Brain pericyte (primary cell): ENCODE measurements at regions not wholly inside any gene's neighbourhood (a gene's known extent, or its start where the extent isn't known, plus 50 kb on each side); places are given as distances from the start of the nearest gene placed in this dataset.
"Not testable (repeated sequence)": the region's sequence is repeated elsewhere in the genome, so short reads cannot be mapped to it uniquely, and the experiment has no call there.

Experiments used
- DNase-seq: peaks from one replicate; pipeline ENCODE4 v3.0.0-alpha.2; 2012; ENCODE audit warnings: low read depth, low spot score

DNA sequence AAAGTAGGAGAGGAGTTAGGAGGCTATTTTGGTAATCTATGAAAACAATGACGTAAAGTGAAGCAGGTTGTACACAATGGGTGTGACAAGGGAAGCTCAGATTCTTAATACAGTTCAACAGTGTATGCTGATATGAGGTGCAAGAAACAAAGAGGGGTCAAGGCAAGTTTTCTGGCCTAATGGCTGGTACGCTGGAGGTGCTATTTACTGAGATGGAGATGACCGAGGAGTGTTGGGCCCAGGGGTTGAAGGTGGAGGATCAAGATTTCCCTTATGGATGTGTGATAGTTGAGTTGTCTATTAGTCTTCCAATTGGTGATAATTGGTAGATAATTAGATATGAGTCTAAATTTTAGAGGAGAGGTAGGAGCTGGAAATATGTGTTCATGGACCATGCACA, 194.0 kb downstream of the FOXD4L6 start:
- not testable (repeated sequence) for DNase-seq

GRCh38 chr9:40930426-40930825, 198.1 kb downstream of the FOXD4L6 start:
- DNase-seq: not testable (repeated sequence)

GRCh38 chr9:40929488-40929845, 199.0 kb downstream of the FOXD4L6 start:
- DNase-seq: not testable (repeated sequence)

GRCh38 chr9:40928803-40929487, 199.5 kb downstream of the FOXD4L6 start:
- no peak for DNase-seq

DNA sequence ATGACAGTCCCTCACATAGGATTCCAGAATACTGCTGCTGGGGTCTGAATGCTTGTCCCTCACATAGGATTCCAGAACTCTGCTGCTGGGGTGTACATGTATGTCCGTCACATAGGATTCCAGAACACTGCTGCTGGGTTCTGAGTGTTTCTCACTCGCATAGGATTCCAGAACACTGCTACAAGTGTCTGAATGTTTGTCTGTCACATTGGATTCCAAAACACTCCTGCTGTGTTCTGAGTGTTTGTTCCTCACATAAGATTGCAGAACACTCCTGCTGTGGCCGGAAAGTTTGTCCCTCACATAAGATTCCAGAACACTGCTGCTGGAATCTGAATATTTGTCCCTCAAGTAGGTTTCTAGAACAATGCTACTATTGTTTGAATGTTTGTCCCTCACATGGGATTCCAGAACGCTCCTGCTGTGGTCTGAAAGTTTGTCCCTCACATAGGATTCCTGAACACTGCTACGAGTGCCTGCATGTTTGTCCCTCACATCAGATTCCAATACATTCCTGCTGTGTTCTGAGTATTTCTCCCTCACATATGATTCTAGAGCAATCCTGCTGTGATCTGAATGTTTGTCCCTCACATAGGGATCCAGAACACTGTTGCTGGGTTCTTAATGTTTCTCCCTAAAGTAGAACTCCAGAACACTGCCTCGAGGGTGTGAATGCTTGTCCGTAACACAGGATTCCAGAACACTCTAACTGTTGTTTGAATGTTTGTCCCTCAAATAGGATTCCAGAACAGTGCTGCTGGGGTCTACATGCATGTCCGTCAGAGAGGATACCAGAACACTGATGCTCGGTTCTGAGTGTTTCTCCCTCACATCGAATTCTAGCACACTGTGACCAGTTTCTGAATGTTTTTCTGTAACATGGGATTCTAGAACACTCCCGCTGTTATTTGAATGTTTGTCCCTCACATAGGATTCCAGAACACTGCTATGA, 200.4 kb downstream of the FOXD4L6 start:
- DNase-seq: no peak

GRCh38 chr9:40927260-40927631, 201.2 kb downstream of the FOXD4L6 start:
- no peak for DNase-seq

DNA sequence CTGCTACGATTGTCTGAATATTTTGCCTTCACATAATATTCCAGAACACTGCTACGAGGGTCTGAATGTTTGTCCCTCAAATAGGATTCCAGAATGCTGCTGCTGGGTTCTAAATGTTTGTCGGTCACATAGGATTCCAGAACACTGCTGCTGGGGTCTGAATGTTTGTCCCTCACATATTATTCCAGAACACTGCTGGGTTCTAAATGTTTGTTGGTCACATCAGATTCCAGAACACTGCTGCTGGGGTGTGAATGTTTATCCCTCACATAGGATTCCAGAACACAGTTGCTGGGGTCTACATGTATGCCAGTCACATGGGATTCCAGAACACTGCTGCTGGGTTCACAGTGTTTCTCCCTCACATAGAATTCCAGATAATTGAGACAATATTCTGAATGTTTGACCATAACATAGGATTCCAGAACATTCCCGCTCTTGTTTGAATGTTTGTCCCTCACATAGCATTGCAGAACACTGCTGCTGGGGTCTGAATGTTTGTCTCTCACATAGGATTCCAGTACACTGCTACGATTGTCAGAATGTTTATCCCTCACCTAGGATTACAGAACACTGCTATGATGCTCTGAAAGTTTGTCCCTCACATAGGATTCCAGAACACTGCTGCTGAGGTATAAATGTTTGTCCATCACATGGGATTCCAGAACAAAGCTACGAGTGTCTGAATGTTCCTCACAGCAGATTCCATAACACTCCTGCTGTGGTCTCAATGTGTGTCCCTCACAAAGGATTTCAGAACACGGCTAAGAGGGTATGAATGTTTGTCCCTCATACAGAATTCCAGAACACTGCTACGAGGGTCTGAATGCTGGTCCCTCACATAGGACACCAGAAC, 201.8 kb downstream of the FOXD4L6 start:
- DNase-seq: no peak

- DNase-seq: no peak
Observed at GRCh38 chr9:40925149-40925548, 203.3 kb downstream of the FOXD4L6 start.

DNA sequence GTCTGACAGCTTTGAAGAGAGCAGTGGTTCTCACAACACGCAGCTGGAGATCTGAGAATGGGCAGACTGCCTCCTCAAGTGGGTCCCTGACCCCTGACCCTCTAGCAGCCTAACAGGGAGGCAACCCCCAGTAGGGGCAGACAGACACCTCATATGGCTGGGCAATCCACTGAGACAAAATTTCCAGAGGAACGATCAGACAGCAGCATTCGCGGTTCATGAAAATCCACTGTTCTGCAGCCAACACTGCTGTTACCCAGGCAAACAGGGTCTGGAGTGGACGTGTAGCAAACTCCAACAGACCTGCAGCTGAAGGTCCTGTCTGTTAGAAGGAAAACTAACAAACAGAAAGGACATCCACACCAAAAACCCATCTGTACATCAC, 212.1 kb downstream of the FOXD4L6 start:
- DNase-seq: not testable (repeated sequence)

DNA sequence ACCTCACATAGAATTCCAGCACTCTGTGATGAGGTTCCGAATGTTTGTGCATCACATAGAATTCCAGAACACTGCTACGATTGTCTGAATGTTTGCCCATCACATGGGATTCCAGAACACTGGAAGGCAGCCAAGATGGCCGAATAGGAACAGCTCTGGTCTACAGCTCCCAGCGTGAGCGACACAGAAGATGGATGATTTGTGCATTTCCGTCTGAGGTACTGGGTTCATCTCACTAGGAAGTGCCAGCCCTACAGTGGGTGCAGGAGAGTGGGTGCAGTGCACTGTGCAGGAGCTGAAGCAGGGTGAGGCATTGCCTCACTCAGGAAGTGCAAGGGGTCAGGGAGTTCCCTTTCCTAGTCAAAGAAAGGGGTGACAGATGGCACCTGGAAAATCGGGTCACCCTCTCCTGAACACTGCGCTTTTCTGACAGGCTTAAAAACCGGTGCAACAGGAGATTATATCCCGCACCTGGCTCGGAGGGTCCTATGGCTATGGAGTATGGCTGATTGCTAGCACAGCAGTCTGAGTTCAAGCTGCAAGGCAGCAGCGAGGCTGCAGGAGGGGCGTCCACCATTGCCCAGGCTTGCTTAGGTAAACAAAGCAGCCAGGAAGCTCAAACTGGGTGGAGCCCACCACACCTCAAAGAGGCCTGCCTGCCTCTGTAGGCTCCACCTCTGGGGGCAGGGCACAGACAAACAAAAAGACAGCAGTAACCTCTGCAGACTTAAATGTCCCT, 212.7 kb downstream of the FOXD4L6 start:
- DNase-seq: not testable (repeated sequence)

DNA sequence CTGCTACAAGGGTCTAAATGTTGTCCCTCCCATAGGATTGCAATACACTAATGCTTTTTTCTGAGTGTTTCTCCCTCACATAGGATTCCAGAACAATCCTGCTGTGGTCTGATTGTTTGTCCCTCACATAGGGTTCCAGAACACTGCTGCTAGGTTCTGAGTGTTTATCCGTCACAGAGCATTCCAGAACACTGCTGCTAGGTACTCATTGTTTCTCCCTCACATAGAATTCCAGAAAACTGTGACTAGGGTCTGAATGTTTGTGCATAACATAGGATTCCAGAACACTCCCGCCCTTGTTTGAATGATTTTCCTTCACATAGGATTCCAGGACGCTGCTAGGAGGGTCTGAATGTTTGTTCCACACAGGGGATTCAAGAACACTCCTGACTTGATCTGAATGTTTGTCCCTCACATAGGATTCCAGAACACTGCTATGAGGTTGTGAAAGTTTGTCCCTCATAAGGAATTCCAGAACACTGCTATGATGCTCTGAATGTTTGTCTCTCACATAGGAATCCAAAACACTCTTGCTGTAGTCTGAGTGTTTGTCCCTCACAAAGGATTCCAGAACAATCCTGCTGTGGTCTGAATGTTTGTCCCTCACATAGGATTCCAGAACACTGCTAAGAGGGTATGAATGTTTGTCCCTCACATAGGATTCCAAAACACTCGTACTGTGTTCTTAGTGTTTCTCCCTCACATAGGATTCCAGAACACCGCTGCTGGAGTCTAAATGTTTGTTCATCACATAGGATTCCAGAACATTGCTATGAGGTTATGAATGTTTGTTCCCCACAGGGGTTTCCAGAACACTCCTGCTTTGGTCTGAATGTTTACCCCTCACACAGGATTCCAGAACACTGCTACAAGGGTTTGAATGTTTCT, 213.5 kb downstream of the FOXD4L6 start:
- DNase-seq: no peak

DNA sequence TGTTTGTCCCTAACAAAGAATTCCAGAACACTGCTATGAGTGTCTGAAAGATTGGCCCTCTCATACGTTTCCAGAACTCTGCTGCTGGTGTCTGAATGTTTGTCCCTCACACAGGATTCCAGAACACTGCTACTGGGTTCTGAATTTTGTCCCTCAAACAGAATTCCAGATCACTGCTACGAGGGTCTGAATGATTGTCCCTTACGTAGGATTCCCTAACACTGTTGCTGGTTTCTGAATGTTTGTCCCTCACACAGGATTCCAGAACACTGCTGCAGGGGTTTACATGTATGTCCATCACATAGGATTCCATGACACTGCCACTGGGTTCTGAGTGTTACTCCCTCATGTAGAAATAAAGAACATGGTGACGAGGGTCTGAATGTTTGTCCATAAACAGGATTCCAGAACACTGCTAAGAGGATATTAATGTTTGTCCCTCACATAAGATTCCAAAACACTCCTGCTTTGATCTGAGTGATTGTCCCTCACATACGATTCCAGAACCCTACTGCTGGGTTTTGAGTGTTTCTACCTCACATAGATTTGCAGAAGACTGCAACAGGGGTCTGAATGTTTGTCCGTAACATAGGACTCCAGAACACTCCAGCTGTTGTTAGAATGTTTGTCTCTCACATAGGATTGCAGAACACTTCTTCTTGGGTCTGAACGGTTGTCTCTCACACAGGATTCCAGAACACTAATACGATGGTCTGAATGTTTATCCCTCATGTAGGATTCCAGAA, 214.4 kb downstream of the FOXD4L6 start:
- no peak for DNase-seq

DNA sequence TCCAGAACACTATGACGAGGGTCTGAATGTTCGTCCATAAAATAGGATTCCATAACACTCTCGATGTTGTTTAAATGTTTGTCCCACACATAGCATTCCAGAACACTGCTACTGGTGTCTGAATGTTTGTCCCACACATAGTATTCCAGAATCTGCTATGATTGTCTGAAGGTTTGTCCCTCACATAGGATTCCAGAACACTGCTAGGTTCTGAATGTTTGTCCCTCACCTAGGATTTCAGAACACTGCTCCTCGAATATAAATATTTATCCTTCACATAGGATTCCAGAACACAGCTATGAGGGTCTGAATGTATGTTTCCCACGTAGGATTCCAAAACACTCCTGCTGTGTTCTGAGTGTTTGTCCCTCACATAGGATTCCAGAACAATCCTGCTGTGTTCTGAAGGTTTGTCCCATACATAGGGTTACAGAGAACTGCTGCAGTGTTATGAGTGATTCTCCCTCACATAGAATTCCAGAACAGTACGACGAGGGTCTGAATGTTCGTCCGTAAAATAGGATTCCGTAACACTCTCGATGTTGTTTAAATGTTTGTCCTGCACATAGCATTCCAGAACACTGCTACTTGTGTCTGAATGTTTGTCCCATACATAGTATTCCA, 215.3 kb downstream of the FOXD4L6 start:
- DNase-seq: no peak

DNA sequence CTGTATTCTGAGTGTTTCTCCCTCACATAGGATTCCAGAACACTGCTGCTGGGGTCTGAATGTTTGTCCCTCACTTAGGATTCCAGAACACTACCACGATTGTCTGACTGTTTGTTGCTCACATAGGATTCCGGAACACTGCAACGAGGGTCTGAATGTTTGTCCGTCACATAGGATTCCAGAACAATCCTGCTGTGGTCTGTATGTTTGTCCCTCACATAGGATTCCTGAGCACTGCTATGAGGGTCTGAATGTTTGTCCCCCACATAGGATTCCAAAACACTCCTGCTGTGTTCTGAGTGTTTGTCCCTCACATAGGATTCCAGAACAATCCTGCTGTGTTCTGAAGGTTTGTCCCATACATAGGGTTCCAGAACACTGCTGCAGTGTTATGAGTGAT, 215.8 kb downstream of the FOXD4L6 start:
- DNase-seq: not testable (repeated sequence)

DNA sequence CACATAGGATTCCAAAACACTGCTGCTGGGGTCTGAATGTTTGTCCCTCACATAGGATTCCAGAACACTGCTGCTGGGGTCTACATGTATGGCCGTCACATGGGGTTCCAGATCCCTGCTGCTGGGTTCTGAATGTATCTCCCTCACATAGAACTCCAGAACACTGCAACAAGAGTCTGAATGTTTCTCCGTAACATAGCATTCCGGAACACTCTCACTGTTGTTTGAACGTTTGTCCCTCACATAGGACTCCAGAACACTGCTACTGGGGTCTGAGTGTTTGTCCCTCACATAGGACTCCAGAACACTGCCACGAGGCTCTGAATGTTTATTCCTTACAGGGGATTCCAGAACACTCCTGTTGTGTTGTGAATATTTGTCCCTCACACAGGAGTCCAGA, 216.8 kb downstream of the FOXD4L6 start:
- no peak for DNase-seq

DNA sequence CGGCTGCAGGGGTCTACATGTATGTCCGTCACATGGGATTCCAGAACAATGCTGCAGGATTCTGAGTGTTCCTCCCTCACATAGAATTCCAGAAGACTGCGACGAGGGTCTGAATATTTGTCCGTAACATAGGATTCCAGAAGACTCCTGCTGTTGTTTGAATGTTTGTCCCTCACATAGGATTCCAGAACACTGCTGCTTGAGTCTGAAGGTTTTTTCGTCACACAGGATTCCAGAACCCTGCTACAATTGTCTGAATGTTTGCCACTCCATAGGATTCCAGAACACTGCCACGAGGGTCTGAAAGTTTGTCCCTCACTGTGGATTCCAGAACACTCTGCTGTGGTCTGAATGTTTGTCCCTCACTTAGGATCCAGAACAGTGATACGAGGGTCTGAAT, 217.5 kb downstream of the FOXD4L6 start:
- not testable (repeated sequence) for DNase-seq

GRCh38 chr9:40909821-40910220, 218.7 kb downstream of the FOXD4L6 start:
- DNase-seq: no peak

DNA sequence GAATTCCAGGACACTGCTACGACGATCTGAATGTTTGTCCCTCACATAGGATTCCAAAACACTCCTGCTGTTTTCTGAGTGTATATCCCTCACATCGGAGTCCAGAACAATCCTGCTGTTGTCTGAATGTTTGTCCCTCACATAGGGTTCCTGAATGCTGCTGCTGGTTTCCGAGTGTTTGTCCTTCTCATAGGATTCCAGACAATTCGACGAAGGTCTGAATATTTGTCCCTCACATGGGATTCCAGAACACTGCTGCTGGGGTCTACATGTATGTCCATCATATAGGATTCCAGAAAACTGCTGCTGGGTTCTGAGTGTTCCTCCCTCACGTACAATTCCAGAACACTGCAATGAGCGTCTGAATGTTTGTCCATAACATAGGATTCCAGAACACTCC, 219.4 kb downstream of the FOXD4L6 start:
- DNase-seq: not testable (repeated sequence)
